T-helper 2 cell (primary cell): ENCODE measurements at regions not wholly inside any gene's neighbourhood (a gene's known extent, or its start where the extent isn't known, plus 50 kb on each side); places are given as distances from the start of the nearest gene placed in this dataset.
"Not testable (repeated sequence)": the region's sequence is repeated elsewhere in the genome, so short reads cannot be mapped to it uniquely, and the experiment has no call there.

ENCODE experiments used
- DNase-seq, 5 experiments: peaks; one replicate each; pipeline versions ENCODE4 v3.0.0 to v3.0.0-alpha.2; 2012 to 2022

DNA sequence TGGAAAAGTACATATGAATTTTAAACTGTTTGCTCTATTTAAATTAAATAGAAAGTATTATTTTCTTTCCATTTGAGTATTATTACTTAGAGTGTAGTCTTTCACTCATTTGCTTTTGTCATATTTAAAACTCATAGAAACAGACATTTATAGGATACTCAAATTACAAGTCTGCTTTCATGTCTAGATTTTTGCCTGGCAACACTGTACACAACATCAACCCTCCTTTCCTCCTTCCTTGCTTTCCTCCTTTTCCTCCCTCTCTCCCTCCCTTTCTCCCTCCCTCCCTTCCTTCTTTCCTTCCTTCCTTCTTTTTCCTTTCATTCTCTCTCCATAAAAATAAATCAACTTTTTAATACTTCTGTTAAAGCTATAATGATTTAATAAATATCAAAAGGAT lies 2361.2 kb downstream of the ARAP2 start:
- no peak for DNase-seq

DNA sequence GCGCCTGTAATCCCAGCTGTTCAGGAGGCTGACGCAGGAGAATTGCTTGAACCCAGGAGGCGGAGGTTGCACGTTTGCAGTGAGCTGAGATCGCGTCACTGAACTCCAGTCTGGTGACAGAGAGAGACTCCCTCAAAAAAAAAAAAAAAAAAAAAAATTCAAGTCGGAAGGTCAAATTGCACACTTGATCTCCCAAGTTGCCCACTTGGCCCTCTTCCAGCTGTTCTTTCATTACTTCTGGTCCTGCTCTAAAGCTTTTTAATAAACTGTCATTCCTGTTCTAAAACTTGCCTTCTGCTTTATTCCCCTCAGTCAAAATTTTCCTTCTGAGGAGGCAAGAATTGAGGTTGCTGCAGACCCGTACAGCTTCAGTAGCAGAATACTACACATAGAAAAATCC lies 2358.0 kb downstream of the ARAP2 start:
- no peak for DNase-seq

DNA sequence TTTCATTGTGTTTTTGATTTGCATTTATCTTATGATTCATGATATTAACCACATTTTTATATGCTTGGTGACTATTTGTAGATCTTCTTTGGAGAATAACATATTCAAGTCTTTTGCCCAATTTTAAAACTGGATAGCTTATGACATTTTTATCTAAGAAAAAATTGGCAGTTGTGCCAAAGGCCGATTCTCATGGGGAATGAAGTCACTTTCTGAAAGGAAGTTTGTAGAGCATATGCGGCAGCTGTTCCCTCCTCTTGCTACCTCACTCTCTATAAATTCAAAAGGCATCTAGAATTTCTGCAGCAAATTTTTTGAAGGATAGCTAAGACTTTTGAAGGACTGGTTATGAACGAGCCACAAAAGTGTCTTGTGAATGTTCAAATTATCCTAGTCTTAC lies 2353.5 kb downstream of the ARAP2 start:
- no peak for DNase-seq

DNA sequence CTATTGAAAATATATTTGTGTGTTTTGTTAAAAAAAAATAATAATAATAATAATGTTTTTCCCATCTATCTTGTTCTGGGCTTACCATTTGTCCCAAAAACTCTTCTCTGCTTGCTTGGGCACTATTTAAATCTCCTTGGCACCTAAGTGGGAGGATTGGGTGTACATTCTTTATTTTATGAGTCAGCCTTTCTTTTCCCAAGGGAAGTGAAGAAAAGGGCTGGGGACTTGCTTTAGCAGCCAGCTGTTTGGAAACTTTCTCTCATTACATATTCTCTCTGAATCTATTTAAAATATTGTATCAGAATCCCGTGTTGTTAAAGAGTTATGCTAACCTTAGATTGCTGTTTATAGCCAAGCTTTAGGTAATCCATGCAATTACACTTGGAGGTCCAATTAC lies 2332.4 kb downstream of the ARAP2 start:
- DNase-seq = no peak

DNA sequence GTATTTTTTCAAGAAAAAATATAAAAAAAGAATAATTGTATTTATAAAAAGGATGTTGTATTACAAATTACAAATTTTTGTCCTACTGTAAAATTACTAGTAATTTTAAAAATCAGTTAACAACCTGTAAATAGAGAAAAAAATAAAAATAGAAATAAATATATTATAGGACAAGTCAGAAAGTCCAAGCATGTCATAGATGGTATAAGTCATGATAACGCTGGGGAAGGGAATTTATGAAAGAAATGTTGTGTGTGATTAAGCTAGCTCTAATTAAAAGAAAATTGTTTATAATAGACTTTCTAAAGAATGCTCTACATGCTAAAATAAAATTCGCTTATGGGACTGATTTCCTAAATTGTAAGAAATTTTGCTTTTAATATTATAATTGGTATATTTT lies 2329.9 kb downstream of the ARAP2 start:
- no peak for DNase-seq

DNA sequence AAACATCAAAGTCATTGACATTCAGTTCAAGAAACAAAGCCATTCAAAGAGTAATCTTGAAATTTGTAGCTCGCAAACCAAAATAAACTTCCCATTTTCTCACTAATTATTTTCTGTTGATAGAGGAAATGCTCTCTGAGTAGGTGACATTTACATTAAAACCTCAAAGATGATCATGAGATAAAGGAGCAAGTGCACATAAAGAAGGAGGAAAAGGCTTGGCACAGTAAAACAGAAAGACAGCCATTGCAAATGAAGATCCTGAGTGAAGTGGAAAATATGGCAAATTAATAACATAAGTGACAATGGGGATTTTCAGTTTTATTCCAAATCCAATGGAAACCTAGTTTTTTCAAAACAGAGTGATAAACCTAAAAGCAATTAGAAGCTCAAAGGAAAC lies 2320.8 kb downstream of the ARAP2 start:
- no peak for DNase-seq

DNA sequence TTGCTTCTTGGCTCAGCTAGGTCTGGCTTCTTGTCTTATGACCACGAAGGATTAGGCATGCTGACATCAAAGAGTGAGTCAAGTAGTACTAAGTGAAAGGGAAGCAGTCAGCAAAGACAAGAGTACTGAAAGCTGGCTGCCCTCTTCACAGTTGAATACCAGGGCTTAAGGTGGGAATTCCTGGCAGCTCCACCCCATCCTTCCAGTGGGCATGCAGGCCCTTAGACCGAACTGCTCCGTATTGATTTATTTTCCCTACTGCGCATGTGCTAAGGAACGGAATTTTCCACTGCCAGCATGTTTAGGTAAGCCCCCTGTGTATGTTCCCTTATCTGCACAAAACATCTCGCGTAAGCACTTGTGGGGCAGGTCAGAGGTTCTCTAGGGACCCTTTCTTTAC lies 2320.1 kb downstream of the ARAP2 start:
- DNase-seq = no peak

DNA sequence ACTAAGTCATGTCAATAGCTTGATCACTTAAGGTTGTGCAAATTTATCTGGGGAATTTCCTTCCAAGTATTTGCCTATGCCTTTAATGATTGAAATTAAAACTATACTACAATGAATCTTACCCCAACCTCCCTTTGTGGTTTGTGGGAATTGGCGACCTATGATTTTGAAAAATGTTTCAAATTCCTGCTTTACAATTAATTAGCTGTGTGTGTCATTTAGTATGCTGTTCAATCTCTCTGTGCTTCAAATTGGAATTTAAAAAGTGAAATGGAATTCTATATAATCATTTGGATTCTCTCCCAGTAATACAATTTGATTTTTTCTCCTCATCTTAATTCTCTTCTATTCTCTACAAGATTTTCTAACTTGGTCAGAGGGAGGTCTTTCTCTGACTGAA lies 2319.5 kb downstream of the ARAP2 start:
- no peak for DNase-seq

DNA sequence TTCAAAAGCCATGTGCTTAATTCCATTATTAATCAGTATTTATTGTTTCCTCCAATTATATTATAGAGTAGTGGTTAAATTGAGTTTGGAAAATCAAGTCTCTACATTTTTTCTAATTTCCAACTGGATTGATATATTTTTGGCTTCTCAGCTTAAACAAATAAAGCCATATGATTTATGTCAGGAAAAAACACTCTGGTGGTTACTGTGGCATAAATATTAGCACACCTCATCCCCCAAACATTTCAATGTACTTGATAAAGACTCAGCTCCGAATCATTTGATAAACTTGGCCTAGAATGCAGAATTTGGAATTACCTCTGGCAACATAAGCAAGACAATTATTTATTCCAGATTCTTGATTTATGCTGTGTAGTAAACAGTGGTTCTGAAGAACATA lies 2313.8 kb downstream of the ARAP2 start:
- no peak for DNase-seq

DNA sequence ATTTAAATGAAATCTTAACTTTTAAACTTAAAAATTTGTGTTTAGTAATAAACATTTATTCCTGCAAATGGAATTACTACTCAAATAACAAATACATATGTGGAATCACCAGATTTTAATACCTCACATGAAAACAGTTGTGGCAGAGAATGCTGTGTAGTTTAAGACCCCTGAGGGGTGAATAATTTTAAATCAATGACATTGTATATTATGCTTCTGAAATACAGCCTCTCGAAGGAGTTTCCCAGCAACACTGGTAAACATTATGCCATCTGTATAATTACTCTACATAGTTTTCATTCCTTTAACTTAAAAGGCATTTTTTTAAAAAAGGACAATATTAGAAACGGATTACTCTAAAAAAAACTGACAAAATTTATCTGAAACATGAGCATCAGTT lies 2313.3 kb downstream of the ARAP2 start:
- DNase-seq = no peak

DNA sequence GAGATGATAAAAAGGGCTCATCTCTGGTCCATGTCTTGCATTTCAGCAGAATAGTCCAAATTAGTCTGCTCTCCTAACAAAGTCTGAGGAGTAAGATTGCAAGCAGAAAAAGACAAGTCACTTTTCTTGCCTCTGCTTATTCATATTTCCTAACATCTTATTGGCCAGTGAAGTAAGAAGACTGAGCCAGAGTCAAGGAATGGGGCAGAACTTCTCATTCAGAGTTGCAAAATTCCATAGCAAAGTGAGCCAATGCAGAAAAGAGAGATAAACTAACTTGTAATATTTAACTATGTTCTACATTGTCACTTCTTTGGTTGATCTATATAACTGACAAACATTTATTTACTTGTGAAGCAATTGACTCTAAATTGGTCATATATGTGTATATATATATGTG lies 2304.0 kb downstream of the ARAP2 start:
- DNase-seq = no peak

DNA sequence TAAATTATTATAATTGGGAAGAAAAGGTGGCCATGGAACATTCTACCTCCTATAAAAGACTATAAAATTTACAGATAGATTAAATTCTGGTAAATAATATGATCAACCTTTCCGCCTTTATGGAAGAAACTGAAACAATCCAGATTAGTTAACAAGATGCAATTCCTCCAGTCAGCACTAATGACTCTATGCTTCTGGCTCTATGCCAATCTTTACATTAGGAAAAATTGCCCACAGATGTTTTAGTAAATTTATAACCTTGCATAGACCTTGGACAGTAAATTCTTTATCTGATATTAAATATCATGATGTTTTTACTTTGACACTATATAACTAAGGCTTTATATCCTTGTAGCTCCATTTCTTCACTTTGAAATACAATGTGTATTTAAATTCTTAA lies 2302.5 kb downstream of the ARAP2 start:
- no peak for DNase-seq

DNA sequence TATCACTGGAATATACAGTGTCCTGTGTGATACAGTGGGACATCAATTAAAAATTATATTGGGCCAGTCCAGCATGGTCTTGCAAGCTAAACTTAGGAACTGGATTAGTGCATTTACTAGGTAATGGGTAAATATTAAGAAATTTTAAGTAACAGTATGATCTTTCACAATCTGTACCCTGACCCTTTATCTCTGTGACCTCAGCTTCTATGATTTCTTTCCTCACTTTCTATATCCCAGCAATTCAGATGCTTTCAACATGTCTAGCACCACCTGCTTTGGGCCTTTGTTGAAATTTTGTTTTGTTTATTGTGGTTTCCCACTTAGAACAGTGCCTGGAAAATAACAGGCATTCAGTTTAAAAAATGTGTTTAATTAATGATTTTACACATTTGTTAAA lies 2295.4 kb downstream of the ARAP2 start:
- no peak for DNase-seq

DNA sequence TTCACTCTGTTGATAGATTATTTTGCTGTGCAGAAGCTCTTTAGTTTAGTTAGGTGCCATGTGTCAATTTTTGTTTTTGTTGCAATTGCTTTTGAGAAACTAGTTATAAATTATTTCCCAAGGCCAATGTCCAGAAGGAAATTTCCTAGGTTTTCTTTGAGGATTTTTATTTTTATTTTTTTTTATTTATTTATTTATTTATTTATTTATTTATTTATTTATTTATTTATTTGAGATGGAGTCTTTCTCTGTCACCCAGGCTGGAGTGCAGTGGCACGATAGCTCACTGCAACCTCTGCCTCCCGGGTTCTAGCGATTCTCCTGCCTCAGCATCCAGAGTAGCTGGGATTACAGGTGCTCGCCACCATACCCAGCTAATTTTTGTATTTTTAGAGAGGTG lies 2290.5 kb downstream of the ARAP2 start:
- DNase-seq = not testable (repeated sequence)

DNA sequence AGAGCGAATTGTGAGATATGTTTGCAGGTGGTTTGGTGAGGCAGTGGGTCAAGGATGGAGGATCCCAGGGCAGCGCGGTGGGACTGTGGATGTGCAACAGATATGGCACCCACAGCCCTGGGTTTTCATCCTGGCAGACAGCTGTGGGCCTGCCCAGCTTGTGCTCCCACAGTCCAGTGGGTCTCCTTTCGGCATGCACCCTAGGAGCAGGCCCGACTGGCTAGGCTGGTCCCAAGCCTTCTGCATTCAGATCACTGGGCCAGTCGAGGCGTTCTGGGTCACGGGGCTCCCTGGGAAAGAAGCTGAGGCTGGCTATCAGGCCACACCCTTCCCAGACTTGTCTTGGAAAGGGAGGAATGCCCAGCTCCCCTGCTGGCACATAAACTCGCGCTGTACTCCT lies 2289.6 kb downstream of the ARAP2 start:
- no peak for DNase-seq

DNA sequence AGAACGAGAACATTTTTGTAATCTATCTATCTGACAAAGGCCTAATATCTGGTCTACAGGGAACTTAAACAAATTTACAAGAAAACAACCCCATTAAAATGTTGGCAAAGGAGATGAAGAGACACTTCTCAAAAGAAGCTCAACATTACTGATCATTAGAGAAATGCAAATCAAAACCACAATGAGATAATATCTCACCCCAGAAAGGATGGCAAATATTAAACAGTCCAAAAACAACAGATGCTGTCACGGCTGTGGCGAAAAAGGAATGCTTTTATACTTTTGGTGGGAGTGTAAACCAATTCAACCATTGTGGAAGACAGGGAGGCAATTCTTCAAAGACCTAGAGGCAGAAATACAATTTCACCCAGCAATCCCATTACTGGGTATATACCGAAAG lies 2284.8 kb downstream of the ARAP2 start:
- no peak for DNase-seq

DNA sequence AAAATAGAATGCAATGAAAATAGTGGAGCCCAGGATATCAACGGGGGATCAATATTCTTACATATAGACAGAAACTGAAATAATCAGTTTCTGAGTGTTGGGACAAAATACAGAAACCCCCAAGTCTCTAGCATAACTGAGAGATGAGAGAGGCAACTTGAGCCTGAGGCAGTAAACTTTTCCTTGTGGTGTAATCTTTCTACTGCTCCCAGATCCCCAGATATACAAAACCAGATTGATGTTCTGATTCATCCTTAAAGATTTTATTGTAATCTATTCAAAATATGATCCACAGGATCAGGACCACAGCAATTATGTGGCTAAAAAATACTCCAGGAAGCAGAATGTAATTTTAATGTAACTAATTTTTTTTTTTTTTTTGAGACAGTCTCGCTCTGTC lies 2282.6 kb downstream of the ARAP2 start:
- no peak for DNase-seq

DNA sequence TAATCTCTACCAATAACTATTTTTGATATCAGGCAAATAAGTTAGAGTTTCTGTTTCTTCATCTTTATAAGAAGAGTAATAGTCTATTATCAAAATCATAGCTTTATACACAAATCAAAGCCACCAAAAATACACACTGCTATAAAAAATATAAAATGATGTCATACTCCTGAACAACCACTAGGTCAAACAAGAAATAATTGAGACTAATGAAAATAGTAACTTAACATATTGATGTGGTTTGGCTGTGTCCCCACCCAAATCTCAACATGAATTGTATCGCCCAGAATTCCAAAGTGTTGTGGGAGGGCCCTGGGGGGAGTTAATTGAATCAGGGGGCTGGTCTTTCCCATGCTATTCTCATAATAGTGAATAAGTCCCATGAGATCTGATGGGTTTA lies 2277.5 kb downstream of the ARAP2 start:
- DNase-seq = no peak

DNA sequence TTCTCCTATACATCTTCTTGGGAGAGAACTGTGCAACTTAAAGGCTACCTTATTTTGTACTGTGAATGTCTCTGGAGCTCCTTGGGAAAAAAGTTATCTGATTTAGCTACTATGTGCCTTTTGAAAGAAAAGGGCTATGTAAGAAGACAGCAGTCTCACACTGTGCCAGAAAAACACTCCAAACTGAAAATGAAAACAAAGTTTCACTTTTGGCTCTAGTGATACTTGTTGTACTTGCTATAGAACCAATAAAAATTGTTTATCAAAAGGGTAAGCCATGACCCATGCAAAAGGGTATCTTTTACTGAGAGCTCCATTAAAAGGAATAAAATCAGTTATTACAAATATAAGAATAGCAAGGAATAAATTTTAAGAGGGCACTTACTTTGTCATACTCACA lies 2270.0 kb downstream of the ARAP2 start:
- DNase-seq = no peak

DNA sequence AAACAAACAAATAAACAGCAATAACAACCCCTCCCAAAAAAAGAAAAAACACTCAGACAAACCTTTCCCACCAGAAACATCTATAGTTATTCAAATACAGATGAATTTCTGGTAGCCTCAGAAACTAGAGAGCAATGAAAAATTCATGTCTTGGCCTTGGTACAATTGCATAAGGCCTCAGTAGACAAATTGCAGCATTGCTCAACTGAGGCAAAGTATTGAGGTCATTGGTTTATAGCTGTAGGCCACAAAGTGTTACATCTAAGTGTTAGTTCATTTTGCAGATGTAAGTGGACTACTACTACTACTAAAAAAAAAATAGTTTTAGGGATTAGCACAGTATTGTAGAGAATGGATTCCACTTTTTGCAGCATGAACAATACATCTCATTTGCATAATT lies 2268.3 kb downstream of the ARAP2 start:
- DNase-seq = no peak

DNA sequence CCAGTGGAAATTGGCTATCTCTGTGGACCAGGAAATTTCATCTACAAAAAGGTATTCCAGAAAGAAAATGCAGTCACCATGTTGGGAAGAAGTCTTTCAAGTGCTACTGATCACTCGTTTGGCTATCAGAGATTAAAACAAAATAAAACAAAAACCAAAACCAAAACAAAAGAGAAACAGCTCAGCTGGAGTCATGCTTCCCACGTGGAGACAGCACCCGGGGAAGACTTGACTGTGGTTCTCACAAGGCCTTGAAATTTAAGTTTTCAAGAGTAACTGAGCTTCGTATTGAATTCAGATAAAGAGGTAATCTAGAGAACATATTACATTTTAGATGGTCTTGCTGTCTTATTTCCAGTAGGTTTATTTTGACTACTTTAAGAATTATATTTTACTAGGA lies 2264.5 kb downstream of the ARAP2 start:
- not testable (repeated sequence) for DNase-seq

DNA sequence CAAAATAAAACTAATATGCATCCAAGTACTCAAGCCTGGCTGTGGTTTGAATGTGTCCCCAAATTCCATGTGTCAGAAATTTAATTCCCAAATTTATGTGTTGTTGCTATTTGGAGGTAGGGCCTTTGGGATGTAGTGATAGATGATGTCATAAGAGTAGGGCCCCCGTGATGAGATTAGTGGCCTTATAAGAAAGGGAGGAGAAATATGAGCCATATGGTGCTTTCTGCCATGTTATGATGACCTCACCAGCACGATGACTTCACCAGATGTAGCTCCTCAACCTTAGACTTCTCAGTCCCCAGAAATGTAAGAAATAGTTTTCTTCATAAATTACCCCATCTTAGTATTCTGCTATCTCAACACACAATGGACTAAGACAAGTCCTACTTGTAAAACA lies 2264.0 kb downstream of the ARAP2 start:
- DNase-seq = no peak

DNA sequence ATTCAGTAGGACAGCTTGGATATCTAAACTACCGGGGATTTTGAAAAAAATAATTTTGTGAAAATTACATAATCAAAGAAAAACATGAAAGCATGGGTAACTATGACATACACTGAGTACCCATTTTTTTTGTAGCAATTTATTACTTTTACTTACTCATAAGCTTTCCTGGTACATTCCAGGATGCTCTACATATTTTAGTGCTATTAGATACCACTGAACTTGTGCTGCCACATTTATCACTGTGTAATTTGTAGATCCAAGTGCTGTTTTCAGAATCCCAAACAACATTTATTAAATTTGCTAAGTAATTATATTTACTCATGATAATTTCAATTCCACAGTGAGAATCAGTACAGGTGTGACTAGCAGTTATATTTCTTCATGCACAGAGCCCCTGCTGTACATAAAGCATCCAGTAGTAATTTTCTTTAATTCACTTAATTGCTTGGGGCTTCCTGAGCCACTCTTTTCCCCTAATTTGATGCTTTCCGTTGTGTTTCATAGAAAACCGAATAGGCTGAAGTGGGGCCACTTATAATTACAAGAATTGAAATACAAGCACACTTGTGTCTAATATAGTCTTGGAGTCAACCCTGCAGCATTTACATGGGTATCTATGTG lies 2254.4 kb downstream of the ARAP2 start:
- no peak for DNase-seq

DNA sequence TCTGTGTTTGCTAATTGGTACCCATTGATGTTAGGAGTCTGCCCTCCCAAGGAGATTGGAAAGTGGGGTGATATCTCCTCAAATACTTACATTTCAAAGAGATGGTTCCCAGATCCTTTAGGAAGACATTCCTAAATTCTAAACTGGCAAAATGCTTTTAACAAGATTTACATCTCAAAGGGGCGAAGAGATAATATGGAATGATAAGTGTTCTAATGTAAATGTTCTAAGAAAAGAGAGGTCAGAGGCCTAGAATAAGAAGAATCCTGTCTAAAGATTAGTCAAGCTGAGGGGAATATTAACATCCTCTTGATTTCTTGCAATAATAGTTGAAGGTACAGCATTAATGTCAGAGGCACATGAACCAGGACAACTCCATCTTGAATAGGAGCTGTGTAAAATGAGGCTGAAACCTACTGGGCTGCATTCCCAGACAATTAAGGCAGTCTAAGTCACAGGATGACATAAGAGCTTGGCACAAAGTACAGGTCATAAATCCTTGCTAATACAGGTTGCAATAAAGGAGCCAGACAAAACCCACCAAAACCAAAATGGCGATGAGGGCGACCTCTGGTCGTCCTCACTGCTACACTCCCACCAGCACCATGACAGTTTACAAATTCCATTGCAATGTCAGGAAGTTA lies 2248.1 kb downstream of the ARAP2 start:
- DNase-seq = no peak

DNA sequence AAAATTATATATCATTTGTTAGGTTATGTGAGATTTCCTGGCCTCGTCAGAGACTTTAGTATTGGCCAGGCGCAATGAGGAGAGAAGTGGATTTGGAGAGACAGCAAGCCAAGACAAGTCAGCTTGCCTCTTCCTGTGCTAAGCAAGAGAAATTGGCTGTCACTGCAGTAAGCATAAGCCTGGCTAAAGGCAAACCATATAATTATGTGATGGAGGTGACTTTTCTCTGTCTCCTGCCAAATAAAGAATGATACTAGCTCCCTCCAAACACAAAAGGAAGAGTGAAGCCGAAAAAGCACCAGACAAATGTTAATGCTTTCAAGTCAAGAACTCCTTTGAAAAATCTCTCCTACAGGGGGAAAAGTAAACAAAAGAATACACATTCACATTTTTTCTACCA lies 2246.0 kb downstream of the ARAP2 start:
- no peak for DNase-seq
